T-helper 1 cell treated with Interleukin-12 subunit alpha and Interleukin-12 subunit beta and Interleukin-4 antibody, amounts not matched to agents 30 ng/mL and 1 ng/mL, for 36 hours (primary cell): ENCODE measurements at regions not wholly inside any gene's neighbourhood (a gene's known extent, or its start where the extent isn't known, plus 50 kb on each side); places are given as distances from the start of the nearest gene placed in this dataset.
"Not testable (repeated sequence)": the region's sequence is repeated elsewhere in the genome, so short reads cannot be mapped to it uniquely, and the experiment has no call there.

ENCODE experiments used
- intact Hi-C: fragments of 100-400 bp; cut with micrococcal nuclease; formaldehyde crosslinking; loops from one replicate; pipeline ENCODE4 v1.15.1; 2024

DNA sequence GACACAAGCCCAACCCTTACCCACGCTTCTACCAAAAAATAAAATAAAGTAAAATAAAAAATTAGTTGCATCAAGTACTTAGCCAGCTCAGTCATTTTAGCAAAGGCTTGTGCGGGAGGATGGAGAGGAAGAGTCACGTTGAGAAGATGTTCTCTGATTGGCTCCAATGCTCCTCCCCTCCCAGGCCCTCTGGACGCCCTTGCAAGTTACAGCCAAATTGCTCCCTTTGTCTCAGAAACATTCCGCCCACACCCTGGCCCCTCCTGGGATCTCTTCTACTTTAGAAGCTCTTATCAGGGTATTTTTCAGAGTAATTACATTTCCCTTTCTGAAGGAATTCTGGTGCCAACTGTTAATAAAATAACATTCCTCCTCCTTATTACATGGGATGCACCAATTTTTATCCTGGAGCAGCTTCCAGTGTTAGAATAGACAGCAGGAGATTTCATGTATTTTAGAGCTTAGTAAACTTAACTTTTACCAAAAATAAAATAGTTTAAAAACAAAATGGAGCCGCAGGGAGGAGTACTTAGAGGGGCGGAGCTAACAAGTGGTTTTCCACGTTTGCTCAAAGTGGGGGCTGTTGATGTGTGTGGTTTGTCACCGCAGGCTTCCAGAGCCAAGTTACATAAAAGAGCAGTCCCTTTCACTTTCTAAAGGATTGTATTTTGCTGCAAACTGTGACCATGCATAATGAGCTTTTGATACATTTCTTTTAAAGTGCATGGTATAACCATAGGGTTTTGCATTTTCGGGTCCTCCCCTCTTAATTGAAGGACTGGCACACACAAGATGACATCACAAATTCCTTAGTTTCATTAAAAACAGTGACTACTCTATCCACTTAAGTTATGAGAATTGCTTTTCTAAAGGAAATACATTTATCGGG, 71.7 kb upstream of the RAP1B start:
- intact Hi-C loops = loop anchor here (1.0 to 5.0 kb wide), 7 partner anchors 48 to 270 kb away; partner anchors contain the start of genes MDM2, RAP1B and SLC35E3

DNA sequence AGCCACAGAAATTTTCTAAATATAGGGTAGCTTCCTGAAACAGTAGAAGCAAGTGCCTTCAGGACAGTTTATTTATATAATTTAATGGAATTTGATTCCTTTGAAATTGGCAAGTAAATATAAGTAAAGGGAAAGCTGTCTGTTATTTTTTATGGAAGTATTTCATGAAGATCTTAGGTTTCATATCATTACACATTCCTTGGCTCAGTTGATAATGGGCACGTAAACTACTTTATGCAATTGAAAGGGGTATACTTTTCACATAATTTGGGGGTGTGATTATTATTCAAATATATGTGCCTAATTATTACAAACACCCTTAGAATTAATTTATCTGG, 71.1 kb upstream of the RAP1B start:
- intact Hi-C loops = loop anchor here (1.0 to 5.0 kb wide), 7 partner anchors 48 to 269 kb away; partner anchors contain the start of genes MDM2, RAP1B and SLC35E3

DNA sequence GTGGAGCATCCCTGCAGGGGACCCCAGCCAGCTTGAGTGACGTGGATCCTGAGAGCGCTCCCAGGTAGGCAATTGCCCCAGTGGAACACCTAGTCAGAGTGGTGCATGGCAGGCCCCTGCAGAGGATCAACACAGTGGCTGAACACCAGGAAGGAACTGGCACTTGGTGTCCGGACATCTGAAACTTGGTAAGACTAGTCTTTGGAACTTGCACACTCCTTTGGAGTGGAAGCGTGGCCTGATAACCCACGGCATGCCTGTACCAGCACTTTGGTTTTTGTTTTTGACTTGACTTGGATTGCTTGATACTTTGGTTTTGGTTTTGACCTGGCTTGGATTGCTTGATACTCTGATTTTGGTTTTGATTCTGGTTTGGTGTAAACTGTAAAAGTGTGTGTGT, 69.9 kb upstream of the RAP1B start:
- intact Hi-C loops = not testable (repeated sequence)

DNA sequence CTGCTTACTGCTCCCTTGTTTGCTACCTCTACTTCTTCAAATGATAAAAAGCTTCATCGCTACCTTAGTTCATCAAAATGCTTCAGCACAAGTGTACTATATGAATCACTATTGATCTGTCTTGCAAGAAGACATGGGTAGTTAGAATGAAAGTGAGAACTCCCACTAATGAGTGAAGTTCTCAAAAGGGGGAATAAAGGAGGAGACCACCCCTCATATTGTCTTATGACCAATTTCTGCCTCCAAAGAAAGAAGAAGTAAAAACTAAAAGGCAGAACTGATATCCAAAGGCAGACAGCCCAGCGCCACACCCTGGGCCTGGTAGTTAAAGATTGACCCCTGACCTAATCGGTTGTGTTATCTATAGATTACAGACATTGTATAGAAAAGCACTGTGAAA, 63.4 kb upstream of the RAP1B start:
- intact Hi-C loops = not testable (repeated sequence)

DNA sequence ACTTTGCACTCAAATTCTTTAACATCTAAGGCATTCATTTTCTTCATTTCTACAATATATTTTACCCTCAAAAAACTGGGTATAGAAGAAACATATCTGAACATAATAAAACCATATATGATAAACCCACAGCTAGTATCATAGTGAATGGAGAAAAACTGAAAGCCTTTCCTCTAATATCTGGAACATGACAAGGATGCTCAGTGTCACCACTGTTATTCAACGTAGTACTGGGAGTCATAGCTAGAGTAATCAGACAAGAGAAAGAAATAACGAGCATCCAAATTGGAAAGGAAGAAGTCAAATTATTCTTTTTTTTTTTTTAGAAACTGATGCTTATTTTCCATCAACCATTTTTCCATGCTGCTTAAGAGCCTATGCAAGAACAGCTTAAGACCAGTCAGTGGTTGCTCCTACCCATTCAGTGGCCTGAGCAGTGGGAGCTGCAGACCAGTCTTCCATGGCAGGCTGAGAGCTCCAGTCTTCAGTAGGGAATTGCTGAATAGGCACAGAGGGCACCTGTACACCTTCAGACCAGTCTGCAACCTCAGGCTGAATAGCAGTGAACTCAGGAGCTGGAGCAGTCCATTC, 58.0 kb upstream of the RAP1B start:
- intact Hi-C loops = not testable (repeated sequence)

DNA sequence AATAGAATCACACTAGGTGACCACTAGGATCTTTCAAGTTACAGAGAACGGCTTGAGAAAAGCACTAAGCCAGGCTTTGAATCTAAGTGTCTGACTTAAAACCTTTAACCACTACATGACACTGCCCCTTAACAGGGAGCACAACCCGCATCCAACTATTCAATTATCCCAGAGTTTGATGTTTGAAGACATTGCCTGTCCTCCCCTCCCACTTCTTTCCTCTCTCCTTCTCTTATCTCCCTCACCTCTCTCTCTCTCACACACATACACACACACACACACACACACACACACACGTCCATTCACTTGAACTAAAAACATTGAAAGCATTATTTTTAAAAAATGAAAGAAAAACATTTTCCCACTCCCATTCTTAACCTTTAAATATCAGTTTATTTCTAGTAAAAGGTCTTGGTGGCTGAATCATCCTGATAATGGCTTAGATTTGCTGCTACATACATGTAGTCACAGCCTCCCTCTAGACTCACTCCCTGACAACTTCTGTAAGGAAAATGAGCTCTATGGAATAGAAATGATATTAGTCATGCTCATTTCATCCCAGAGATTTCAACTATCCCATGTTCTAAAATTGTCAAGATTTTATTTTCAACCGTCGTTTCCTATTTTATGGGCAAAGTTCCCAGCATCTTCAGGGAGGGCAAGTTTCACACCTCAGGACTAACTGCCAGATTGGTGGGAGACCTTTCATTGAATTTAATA, 53.5 kb upstream of the RAP1B start:
- intact Hi-C loops = no loop called here

DNA sequence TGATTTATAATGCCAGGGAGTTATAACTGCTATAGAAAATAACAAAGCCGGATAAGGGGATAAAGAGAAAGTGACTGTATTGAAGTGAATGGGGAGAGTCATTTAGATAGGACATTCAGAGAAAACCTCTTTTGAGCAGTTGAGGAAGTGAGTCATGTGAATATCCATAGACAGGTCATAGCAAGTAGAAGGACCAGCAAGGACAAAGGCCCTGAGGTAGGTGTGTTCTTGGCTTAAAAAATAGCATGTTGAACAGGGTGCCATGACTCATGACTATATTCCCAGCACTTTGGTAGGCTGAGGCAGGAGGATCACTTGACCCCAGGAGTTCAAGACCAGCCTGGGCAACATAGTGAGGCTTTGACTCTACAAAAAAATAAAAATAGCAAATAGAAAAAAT, 51.5 kb upstream of the RAP1B start:
- intact Hi-C loops = no loop called here

DNA sequence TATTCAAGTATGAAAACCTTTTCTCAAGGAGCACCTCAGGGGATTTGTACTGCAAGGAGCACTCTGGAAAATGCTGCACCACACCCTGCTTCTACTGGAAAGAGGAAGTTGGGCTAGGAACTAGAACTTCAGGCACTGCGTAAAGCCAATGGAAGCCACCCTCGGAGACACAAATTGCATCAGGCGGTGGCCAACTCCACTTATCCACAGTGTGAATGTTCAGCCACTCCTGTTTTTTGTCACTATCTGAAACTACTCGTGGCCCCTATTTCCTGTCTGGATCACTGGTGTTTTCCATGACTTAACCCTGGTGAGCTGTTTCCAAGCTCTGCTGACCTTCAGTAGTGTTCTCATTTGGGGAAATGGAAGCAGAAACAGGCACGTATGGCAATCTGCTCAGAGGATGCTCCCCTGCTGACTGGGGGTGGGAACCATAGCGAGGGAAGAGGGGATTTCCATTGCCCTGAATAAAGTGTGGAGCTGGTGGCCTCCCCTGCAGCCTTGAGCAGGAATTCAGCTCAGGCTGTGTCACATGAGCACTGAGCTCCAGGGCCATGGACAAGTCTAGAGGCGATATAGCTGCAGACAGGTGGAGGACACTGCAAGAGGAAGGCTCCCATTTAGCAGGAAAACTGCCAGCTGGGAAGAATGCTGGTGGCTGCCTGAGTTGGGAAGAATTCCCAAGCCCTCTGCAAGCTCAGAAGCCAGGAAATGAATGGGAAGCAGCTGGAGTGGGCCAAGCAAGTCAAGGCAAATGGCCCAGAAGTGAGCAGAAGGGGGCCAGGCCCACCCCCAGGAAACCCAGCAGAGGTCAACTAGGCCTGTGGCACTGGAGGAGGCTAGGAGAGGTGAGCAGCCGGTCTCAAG, 50.5 kb upstream of the RAP1B start:
- intact Hi-C loops = no loop called here

DNA sequence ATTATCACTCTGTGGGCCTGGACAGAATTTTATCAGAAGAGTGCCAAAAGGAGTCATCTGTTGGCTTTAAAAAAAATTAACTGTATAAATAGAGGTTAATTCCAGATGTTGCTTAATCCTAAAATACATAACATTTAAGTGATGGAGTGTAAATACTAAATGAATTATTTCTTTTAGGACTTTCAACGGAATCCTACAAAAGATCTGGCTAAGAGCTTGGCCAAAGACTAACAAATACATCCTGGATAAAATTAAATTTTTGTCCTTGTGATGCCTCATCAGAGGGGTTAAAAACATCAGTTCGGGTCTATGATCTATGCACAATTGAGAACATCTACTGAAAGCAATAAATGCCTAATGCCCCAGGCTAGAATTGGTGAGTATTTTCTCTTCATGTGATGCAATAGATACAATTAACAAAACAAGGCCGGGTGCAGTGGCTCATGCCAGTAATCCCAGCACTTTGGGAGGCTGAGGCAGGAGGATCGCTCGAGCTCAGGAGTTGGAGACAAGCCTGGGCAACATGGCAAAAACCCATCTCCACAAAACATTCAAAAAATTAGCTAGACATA, 49.8 kb upstream of the RAP1B start:
- intact Hi-C loops = no loop called here
